ENCODE measurements at regions not wholly inside any gene's neighbourhood (a gene's known extent, or its start where the extent isn't known, plus 50 kb on each side); places are given as distances from the start of the nearest gene placed in this dataset.
A peak's percentile ranks its signal among the peaks of the same experiment; 100 is the strongest.
"Not testable (repeated sequence)": the region's sequence is repeated elsewhere in the genome, so short reads cannot be mapped to it uniquely, and the experiment has no call there.

DNA sequence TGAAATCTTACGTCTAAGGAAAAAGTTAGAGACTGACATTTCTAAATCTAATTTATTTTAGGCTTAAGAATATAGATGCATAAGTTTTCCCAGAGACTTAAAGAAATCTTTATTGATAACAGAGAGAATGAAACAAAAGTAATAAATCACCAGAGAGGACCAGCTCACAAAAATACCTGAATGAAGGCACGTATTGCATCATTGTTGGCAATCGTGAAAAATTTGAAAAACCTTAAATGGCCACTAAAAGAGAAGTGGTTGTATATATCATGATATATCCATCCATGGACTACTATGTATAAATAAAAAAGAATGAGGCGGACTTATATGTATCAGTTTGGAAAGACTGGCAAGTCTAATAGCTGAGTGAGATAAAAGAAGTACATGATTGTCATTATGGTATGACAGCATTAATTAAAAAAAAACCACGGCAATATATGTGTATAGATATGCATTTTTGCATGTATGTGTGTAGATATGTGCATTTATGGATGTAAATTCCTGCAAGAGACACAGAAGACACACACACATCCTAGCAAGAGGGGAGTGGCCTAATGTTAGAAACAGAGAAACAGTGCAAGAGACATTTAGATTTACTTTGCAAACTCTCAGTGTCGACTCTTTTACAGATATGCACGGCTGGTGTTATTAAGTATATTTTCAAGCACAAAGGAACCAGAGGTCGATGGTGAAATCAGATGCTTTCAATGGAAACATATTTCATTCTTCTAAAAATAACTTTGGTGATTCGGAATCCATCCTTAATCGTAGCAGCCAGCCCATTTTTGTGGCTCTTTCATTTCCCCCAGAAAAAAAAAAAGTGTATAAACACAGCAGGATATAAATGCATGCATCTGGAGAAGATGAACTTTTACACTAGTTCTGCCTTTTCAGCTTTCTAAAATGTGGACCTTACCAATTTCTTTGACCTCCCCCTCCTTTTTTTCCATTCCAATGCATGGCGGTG is 156.1 kb upstream of the SALL4 start:
- DNase-seq (ENCODE audit: low read depth, low spot score), result peak; percentile 69

DNA sequence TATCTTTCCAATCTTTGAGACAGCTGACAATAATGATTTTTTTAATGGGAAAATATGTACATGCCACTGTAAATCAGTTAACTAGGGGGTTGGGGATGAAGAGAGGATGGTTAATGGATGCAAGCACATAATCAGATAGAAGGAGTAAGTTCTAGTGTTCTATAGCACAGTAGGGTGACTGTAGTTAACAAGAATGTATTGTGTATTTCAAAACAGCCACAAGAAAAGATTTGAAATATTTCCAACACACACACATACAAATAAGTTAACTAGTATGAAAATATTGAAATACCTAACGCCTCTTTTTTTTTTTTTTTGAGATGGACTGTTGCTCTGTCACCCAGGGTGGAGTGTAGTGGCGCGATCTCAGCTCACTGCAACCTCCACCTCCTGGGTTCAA is 153.4 kb upstream of the SALL4 start:
- Histone ChIP-seq H3K27ac (no peak overlapping the region), H3K9ac (ENCODE audit: insufficient read length) (no peak overlapping the region), H3K36me3 (ENCODE audit: insufficient read depth, low read length) (no peaks in the 10 kb centered on the region), H3K4me3 (no peak overlapping the region), H3K9me3 (ENCODE audit: low read depth, low read length) (no peaks in the 10 kb centered on the region)
- no peak for DNase-seq (ENCODE audit: low read depth, low spot score)
- no peak for TF ChIP-seq POLR2AphosphoS5 (IDR thresholded peaks at IDR 0.05; ENCODE audit: borderline replicate concordance, low read depth, low read length)
- no peak for TF ChIP-seq FOXP2 (optimal IDR thresholded peaks at IDR 0.05; ENCODE audit: control extremely low read depth, extremely low read length, insufficient read depth)
- TF ChIP-seq EZH2 (IDR thresholded peaks at IDR 0.05), result no peak

More for the DNA sequence above, 156.1 kb upstream of the SALL4 start:
- Histone ChIP-seq H3K4me3 (peak overlapping the region; percentile 64), H3K9me3 (ENCODE audit: low read depth, low read length) (no peaks in the 10 kb centered on the region), H3K9ac (ENCODE audit: insufficient read length) (peak overlapping the region; percentile 18), H3K27ac (peak overlapping the region; percentile 86), H3K36me3 (ENCODE audit: insufficient read depth, low read length) (no peaks in the 10 kb centered on the region)
- TF ChIP-seq POLR2AphosphoS5 (IDR thresholded peaks at IDR 0.05; ENCODE audit: borderline replicate concordance, low read depth, low read length) (no peak), EZH2 (IDR thresholded peaks at IDR 0.05) (no peak), FOXP2 (optimal IDR thresholded peaks at IDR 0.05; ENCODE audit: control extremely low read depth, extremely low read length, insufficient read depth) (no peak)

GRCh38 chr20:51953731-51954340 is 151.5 kb upstream of the SALL4 start:
- H3K4me3 ChIP-seq, result no peak overlapping the region
- H3K36me3 ChIP-seq (ENCODE audit: insufficient read depth, low read length), result no peaks in the 10 kb centered on the region
- no peak overlapping the region for H3K9ac ChIP-seq (ENCODE audit: insufficient read length)
- H3K27ac ChIP-seq, result no peak overlapping the region
- TF ChIP-seq POLR2AphosphoS5 (IDR thresholded peaks at IDR 0.05; ENCODE audit: borderline replicate concordance, low read depth, low read length), result no peak
- TF ChIP-seq EZH2 (IDR thresholded peaks at IDR 0.05), result no peak
- TF ChIP-seq FOXP2 (optimal IDR thresholded peaks at IDR 0.05; ENCODE audit: control extremely low read depth, extremely low read length, insufficient read depth), result no peak
- H3K9me3 ChIP-seq (ENCODE audit: low read depth, low read length), result no peaks in the 10 kb centered on the region
- no peak for DNase-seq (ENCODE audit: low read depth, low spot score)

- no peaks in the 10 kb centered on the region for H3K36me3 ChIP-seq (ENCODE audit: insufficient read depth, low read length)
- no peaks in the 10 kb centered on the region for H3K9me3 ChIP-seq (ENCODE audit: low read depth, low read length)
- no peak overlapping the region for H3K27ac ChIP-seq
- no peak for DNase-seq (ENCODE audit: low read depth, low spot score)
- H3K4me3 ChIP-seq, result no peak overlapping the region
- no peak overlapping the region for H3K9ac ChIP-seq (ENCODE audit: insufficient read length)
- TF ChIP-seq EZH2 (IDR thresholded peaks at IDR 0.05), result no peak
- TF ChIP-seq POLR2AphosphoS5 (IDR thresholded peaks at IDR 0.05; ENCODE audit: borderline replicate concordance, low read depth, low read length), result no peak
Observed at GRCh38 chr20:51950926-51951325, 148.6 kb upstream of the SALL4 start.

DNA sequence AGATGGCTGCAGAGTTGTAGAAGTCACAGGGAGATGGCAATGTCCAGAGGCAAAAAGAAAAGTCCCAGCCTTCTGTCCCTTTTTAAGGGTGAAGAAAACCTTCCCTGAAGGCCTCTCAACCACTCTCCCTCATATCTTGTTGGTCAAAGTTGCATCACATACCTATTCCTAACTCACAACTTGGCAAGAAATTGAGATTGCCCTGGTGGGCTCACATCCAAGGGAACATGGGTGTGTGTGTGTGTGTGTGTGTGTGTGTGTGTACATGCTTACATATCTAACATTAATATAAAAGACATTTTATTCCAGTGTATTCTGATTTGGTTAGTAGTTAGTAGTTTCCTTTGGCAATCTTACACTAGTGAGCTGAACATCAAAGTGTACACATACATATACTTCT is 144.3 kb upstream of the SALL4 start:
- no peak overlapping the region for H3K9ac ChIP-seq (ENCODE audit: insufficient read length)

DNA sequence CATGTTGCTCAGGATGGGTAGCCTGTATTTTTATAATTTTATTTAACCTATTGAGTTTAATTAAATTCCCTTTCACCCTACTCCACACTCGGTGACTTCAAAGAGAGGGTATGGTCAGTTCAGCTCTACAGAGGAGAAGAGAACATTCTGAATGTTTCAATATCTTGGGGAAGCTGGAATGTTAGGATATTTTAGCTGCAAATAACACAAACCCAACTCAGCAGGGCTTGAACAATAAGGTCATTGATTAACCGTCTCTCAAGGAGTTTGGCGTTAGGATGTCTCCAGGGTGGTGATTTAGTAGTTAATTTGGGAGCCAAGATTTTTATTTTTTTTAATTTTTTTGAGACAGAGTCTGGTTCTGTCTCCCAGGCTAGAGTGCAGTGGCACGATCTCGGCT is 143.6 kb upstream of the SALL4 start:
- no peaks in the 10 kb centered on the region for H3K9me3 ChIP-seq (ENCODE audit: low read depth, low read length)
- no peak overlapping the region for H3K4me3 ChIP-seq
- DNase-seq (ENCODE audit: low read depth, low spot score), result no peak
- TF ChIP-seq EZH2 (IDR thresholded peaks at IDR 0.05), result no peak
- no peaks in the 10 kb centered on the region for H3K36me3 ChIP-seq (ENCODE audit: insufficient read depth, low read length)
- no peak overlapping the region for H3K27ac ChIP-seq
- no peak overlapping the region for H3K9ac ChIP-seq (ENCODE audit: insufficient read length)

More for the DNA sequence above, 144.3 kb upstream of the SALL4 start:
- Histone ChIP-seq H3K9me3 (ENCODE audit: low read depth, low read length) (no peaks in the 10 kb centered on the region), H3K36me3 (ENCODE audit: insufficient read depth, low read length) (no peaks in the 10 kb centered on the region), H3K4me3 (no peak overlapping the region), H3K27ac (no peak overlapping the region)
- DNase-seq (ENCODE audit: low read depth, low spot score), result no peak
- TF ChIP-seq EZH2 (IDR thresholded peaks at IDR 0.05), result no peak

DNA sequence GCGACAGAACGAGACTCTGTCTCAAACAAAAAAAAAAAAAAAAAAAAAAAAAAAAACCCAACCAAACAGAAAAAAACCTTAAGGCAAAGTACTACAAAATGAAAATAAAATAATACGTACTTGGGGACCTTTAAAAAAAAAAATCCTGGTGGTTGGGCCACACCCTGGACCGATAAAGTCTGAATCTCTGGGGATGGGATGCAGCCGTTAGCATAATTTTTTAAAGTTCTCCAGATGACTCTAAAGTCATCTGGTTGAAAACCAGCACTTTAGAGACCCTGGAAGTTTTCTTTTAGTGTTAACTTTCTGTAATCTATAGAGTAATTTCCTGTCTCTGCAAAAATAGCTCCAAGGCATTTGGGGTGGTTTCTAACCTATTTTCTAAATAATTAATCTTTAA is 142.9 kb upstream of the SALL4 start:
- TF ChIP-seq FOXP2 (optimal IDR thresholded peaks at IDR 0.05; ENCODE audit: control extremely low read depth, extremely low read length, insufficient read depth) (no peak), EZH2 (IDR thresholded peaks at IDR 0.05) (no peak), POLR2AphosphoS5 (IDR thresholded peaks at IDR 0.05; ENCODE audit: borderline replicate concordance, low read depth, low read length) (no peak; the same call in 1 of the 2 replicates)
- no peaks in the 10 kb centered on the region for H3K9me3 ChIP-seq (ENCODE audit: low read depth, low read length)
- DNase-seq (ENCODE audit: low read depth, low spot score), result no peak
- H3K4me3 ChIP-seq, result no peak overlapping the region
- no peak overlapping the region for H3K27ac ChIP-seq
- H3K36me3 ChIP-seq (ENCODE audit: insufficient read depth, low read length), result no peaks in the 10 kb centered on the region
- H3K9ac ChIP-seq (ENCODE audit: insufficient read length), result no peak overlapping the region

- Histone ChIP-seq H3K27ac (no peak overlapping the region), H3K9me3 (ENCODE audit: low read depth, low read length) (no peaks in the 10 kb centered on the region), H3K4me3 (no peak overlapping the region), H3K36me3 (ENCODE audit: insufficient read depth, low read length) (no peaks in the 10 kb centered on the region), H3K9ac (ENCODE audit: insufficient read length) (no peak overlapping the region)
- DNase-seq (ENCODE audit: low read depth, low spot score), result no peak
- TF ChIP-seq EZH2 (IDR thresholded peaks at IDR 0.05) (no peak), POLR2AphosphoS5 (IDR thresholded peaks at IDR 0.05; ENCODE audit: borderline replicate concordance, low read depth, low read length) (no peak), FOXP2 (optimal IDR thresholded peaks at IDR 0.05; ENCODE audit: control extremely low read depth, extremely low read length, insufficient read depth) (no peak)
Observed at GRCh38 chr20:51943761-51944160, 141.4 kb upstream of the SALL4 start.

GRCh38 chr20:51943326-51943725 is 141.0 kb upstream of the SALL4 start:
- not testable (repeated sequence) for H3K4me3 ChIP-seq; H3K9me3 ChIP-seq (ENCODE audit: low read depth, low read length); H3K9ac ChIP-seq (ENCODE audit: insufficient read length); H3K36me3 ChIP-seq (ENCODE audit: insufficient read depth, low read length); DNase-seq (ENCODE audit: low read depth, low spot score); H3K27ac ChIP-seq
